ENCODE measurements at regions not wholly inside any gene's neighbourhood (a gene's known extent, or its start where the extent isn't known, plus 50 kb on each side); places are given as distances from the start of the nearest gene placed in this dataset.

- TF ChIP-seq CTCF (IDR thresholded peaks at IDR 0.05) (no peak), REST (IDR thresholded peaks at IDR 0.05; ENCODE audit: insufficient read depth in 1 of 2, low read depth in 2 of 2, low read length in 1 of 2) (no peak), POLR2AphosphoS5 (IDR thresholded peaks at IDR 0.05; ENCODE audit: low read depth, low read length) (no peak), TCF7L2 (IDR thresholded peaks at IDR 0.05; ENCODE audit: low read depth, low read length) (no peak), SIN3A (IDR thresholded peaks at IDR 0.05; ENCODE audit: borderline replicate concordance, insufficient read depth, low read depth, low read length) (no peak)
Measured at GRCh38 chr5:135697959-135698345, 119.2 kb upstream of the CXCL14 start.

Measured in Panc1 (cell line).